ENCODE measurements at regions not wholly inside any gene's neighbourhood (a gene's known extent, or its start where the extent isn't known, plus 50 kb on each side); places are given as distances from the start of the nearest gene placed in this dataset.
"Not testable (repeated sequence)": the region's sequence is repeated elsewhere in the genome, so short reads cannot be mapped to it uniquely, and the experiment has no call there.

DNA sequence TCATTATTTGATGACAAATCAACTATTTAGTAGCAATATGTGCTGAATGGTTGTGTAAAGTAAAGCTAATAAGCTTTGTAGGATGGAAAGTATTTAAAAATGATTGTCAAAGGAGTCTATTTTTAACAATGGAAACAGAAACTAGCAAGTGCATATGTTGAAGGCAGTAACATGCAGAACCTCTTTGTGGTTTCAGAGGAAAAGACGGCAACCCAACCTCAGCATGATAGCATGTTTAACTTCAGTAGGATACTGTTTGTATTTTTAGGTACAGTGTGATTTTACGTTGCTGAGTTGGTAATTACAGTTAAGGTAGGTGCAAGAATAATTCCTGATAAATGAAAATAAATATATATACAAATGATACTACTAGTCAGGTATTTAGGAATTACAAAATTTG is 289.7 kb downstream of the RBMY1J start:
- in situ Hi-C loops (cut with MboI; ENCODE audit: low pct_ligation_motif_present in 1 of 4, low pct_unique_long_range_greater_than_20kb in 1 of 4, low sequenced_read_pairs in 3 of 4); H3K9me3 ChIP-seq; H3K4me3 ChIP-seq; H3K27me3 ChIP-seq; H3K4me1 ChIP-seq; DNase-seq; H3K36me3 ChIP-seq; H3K27ac ChIP-seq; intact Hi-C loops (cut with DNase I; ENCODE audit: low total_unique reads): not testable (repeated sequence)
- no CpG with 5 or more reads among the region's 2 CpGs for WGBS, 2 donors (ENCODE audit: low coverage in 1 of 2)

DNA sequence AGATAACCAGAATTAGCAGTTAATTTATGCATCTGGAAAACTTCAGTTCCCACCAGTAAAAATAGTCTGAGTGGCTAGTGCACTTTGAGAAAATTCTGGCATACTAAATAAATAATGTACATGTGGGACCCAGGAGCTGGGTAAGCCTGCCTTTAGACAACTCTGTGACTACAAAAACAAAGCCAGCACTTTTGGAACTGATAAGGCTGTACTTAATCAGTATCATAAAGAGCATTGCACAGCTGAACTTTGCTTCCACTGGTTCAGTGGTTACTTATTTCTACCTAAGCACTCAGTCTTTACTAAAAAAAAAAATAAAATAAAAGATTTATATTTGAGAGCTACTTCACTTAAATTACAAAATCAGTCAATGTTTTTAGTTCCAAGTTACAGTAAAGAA is 256.3 kb upstream of the BPY2 start:
- Histone ChIP-seq H3K36me3 (no peaks in the 10 kb centered on the region), H3K4me3 (no peak overlapping the region), H3K27ac (no peak overlapping the region), H3K4me1 (no peaks in the 10 kb centered on the region), H3K27me3 (no peaks in the 10 kb centered on the region), H3K9me3 (no peaks in the 10 kb centered on the region)
- in situ Hi-C loops (cut with MboI; ENCODE audit: low pct_ligation_motif_present in 1 of 4, low pct_unique_long_range_greater_than_20kb in 1 of 4, low sequenced_read_pairs in 3 of 4) (no loop called here), intact Hi-C loops (cut with DNase I; ENCODE audit: low total_unique reads) (no loop called here)
- TF ChIP-seq POLR2AphosphoS5 (IDR thresholded peaks at IDR 0.05) (no peak), POLR2A (IDR thresholded peaks at IDR 0.05) (no peak), EP300 (IDR thresholded peaks at IDR 0.05; ENCODE audit: low read depth) (no peak)
- TF ChIP-seq, protein P1, sequence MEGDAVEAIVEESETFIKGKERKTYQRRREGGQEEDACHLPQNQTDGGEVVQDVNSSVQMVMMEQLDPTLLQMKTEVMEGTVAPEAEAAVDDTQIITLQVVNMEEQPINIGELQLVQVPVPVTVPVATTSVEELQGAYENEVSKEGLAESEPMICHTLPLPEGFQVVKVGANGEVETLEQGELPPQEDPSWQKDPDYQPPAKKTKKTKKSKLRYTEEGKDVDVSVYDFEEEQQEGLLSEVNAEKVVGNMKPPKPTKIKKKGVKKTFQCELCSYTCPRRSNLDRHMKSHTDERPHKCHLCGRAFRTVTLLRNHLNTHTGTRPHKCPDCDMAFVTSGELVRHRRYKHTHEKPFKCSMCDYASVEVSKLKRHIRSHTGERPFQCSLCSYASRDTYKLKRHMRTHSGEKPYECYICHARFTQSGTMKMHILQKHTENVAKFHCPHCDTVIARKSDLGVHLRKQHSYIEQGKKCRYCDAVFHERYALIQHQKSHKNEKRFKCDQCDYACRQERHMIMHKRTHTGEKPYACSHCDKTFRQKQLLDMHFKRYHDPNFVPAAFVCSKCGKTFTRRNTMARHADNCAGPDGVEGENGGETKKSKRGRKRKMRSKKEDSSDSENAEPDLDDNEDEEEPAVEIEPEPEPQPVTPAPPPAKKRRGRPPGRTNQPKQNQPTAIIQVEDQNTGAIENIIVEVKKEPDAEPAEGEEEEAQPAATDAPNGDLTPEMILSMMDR (IDR thresholded peaks at IDR 0.05) = no peak
- DNase-seq = no peak

DNA sequence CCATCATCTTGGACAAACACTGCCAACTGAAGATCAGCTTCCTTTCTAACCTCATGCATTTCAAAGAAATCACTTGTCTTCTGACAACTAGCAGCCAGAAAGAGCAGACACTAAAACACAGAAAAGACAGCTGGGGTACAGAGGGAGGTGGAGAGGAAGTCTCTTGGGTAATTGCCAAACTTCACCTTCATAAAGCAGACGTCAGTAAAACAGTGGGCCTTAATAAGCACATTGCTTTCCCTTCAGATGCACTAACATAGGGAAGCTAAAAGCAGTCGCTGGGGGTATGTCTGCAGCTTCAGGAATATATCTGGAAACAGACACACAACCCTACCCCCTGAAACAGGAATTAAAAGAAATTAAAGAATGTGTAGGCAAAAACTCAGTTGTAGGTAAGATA is 252.2 kb upstream of the BPY2 start:
- H3K36me3 ChIP-seq; H3K9me3 ChIP-seq; H3K4me1 ChIP-seq; in situ Hi-C loops (cut with MboI; ENCODE audit: low pct_ligation_motif_present in 1 of 4, low pct_unique_long_range_greater_than_20kb in 1 of 4, low sequenced_read_pairs in 3 of 4); H3K4me3 ChIP-seq; intact Hi-C loops (cut with DNase I; ENCODE audit: low total_unique reads); DNase-seq; H3K27me3 ChIP-seq: not testable (repeated sequence)
- WGBS, 2 donors (ENCODE audit: low coverage in 1 of 2) = no CpG with 5 or more reads among the region's 2 CpGs
- peak overlapping the region in 1 of 4 donors; percentile 40 for H3K27ac ChIP-seq

All from transverse colon (tissue), 4 donors.